ENCODE measurements at regions not wholly inside any gene's neighbourhood (a gene's known extent, or its start where the extent isn't known, plus 50 kb on each side); places are given as distances from the start of the nearest gene placed in this dataset.

GRCh38 chr6:18763086-18763485 is 375.9 kb downstream of the RNF144B start:
- TF ChIP-seq, protein P1, sequence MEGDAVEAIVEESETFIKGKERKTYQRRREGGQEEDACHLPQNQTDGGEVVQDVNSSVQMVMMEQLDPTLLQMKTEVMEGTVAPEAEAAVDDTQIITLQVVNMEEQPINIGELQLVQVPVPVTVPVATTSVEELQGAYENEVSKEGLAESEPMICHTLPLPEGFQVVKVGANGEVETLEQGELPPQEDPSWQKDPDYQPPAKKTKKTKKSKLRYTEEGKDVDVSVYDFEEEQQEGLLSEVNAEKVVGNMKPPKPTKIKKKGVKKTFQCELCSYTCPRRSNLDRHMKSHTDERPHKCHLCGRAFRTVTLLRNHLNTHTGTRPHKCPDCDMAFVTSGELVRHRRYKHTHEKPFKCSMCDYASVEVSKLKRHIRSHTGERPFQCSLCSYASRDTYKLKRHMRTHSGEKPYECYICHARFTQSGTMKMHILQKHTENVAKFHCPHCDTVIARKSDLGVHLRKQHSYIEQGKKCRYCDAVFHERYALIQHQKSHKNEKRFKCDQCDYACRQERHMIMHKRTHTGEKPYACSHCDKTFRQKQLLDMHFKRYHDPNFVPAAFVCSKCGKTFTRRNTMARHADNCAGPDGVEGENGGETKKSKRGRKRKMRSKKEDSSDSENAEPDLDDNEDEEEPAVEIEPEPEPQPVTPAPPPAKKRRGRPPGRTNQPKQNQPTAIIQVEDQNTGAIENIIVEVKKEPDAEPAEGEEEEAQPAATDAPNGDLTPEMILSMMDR (IDR thresholded peaks at IDR 0.05) = no peak
- TF ChIP-seq ZFX (IDR thresholded peaks at IDR 0.05; ENCODE audit: borderline replicate concordance) = no peak
